GM21447 (cell line): ENCODE measurements at regions not wholly inside any gene's neighbourhood (a gene's known extent, or its start where the extent isn't known, plus 50 kb on each side); places are given as distances from the start of the nearest gene placed in this dataset.
"Not testable (repeated sequence)": the region's sequence is repeated elsewhere in the genome, so short reads cannot be mapped to it uniquely, and the experiment has no call there.

Experiments used
- ATAC-seq: cut with Tn5 transposase; IDR thresholded peaks from one replicate; pipeline ENCODE4 v1.9.1; 2021; ENCODE audit not compliant: unreplicated experiment

DNA sequence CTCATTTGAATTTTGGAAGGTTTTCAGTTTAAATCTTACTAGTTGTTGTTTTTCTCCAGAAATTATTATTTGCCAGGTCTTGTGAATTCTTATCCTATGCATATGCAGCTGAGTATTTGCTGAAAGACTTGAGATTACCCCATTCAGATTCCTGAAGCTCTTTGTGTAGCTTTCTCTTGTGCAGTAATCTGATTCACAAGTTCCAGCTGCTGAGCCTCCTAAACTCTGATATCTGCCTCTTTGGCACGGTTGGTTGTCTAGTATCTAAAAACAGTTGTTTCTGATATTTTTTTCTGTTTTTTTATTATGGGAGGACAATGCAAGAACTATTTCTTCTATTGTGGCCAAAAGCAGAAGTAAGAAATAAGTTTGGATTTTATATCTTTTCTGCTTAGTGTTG, 863.9 kb upstream of the MANEA start:
- no peak for ATAC-seq

- no peak for ATAC-seq
Measured at GRCh38 chr6:94698773-94699172, 878.6 kb upstream of the MANEA start.

DNA sequence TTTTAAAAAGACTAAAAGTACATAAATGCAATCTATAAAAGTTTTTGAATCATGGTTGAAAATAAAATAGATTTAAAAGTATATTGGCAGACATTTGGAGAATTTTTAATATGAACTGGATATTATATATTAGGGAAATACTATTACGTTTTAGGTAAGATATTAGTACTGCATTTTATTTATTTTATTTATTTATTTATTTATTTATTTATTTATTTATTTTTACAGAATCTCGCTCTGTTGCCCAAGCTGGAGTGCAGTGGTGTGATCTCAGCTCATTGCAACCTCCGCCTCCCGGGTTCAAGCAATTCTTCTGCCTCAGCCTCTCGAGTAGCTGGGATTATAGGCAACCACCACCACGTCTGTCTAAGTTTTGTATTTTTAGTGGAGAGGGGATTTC, 890.1 kb upstream of the MANEA start:
- ATAC-seq, result not testable (repeated sequence)

DNA sequence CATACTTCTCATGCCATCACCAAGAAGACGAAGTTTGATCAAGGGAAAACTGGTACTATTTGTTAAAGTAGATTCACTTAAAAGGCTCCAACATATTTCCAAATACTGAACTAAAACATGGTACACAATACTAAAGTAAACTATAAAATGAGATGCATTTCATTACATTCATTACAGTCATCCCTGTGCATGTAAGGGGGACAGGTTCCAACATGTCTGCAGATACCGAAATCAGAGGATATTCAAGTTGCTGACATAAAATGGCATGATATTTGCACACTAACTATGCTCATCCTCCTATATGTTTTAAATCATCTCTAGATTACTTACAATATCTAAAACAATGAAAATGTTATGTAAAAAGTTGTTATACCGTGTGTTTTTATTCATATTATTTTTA, 893.9 kb upstream of the MANEA start:
- ATAC-seq, result no peak

DNA sequence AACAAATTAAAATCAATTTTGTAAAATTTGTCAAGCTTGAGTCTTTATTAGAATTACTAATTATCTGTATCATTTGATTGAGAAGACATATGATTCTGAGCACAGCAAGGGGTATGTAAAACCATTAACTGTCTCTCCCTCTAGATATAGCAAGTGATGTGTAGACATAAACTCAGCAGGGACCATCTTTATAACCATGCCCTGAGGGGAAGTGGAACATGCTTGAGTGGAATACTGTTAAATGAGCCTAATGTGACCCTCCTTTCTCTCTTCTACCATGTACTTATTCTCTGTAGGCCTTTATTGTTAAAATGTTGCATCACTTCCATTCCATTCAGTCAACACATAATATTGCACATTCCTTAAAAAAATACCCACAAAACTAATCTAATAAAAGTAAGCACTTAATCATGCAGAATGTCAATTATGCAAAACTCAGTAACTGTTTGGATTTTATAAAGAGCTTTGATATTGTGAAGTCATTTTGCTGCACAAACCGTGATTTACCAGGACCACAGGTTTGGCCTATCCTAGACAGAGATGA, 896.6 kb upstream of the MANEA start:
- ATAC-seq, result no peak

DNA sequence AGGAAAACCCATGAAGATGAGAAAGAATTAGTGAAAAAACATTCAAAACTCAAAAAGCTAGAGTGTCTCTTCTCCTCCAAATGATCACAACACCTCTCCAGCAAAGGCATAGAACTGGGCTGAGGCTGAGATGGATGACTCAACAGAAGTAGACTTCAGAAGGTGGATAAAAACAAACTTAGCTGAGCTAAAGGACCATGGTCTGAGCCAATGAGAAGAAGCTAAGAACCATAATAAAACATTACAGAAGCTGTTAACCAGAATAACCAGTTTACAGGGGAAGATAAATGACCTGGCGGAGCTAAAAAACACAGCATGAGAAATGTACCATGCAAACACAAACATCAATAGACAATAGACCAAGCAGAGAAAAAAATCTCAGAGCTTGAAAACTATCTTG, 904.1 kb upstream of the MANEA start:
- no peak for ATAC-seq

DNA sequence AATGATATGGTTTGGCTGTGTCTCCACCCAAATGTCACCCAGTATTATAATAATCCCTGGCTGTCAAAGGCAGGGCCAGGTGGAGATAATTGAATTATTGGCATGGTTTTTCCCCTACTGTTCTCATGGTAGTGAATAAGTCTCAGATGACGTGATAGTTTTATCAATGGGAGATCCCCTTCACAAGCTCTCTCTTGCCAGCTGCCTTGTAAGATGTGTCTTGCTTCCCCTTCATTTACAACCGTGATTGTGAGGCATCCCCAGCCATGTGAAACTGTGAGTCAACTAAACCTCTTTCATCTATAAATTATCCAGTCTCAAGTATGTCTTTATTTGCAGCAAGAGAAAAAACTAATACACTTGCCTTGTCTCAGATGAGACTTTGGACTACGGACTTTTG, 907.3 kb upstream of the MANEA start:
- ATAC-seq, result no peak

DNA sequence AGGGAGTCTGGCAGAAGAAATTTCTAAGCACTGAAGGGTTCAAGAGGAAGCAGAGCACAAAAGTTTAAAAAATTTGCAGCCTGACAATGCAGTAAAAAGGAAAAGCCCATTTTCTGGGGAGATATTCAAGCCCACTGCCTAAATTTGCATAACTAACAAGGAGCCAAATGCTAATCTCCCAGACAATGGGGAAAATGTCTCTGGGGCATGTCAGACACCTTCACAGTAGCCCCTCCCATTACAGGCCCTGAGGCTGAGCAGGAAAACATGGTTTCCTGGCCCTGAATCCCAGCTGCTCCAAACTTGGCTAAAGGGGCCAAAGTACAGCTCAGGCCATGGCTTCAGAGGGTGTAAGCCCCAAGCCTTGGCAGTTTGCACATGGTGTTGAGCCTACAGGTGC, 908.5 kb upstream of the MANEA start:
- ATAC-seq, result no peak

DNA sequence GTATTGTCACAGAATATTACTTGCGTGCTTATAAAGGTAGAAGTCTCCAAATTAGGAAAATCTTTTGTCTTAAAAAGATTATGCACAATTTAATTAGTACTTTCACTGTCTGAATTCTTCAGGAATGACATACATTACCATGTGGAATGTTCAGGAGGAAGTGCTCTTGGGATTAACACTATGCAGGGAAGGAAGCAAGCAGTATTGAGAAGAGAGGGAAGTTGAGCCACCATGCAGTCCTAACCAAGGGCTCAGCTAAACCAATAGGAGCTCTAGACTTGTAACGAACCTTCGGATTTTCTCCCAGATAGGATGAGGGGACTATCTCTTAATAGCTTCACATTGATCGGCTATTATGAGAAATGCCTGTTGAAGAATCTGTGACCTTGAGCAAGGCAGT, 918.4 kb upstream of the MANEA start:
- no peak for ATAC-seq

- ATAC-seq, result no peak
Measured at GRCh38 chr6:94651239-94651638, 926.1 kb upstream of the MANEA start.

- no peak for ATAC-seq
Measured at GRCh38 chr6:94645191-94645590, 932.1 kb upstream of the MANEA start.

DNA sequence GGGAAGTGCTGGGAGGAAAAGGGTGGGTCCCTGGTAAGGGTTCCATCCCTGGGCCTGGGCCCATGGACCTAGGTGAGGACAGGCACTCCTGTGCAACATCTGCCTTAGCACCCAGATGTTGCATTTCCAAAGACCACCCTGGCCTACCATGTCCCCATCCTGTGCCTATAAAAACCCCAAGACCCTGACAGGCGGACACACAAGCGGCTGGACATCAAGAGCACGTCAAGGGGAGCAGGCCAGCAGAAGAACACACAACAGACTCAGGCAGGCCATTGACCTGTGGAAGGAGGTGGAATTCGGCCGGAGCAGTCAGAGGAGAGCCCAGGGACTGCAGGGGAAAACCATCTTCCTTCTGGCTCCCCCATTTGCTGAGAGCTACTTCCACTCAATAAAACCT, 937.8 kb upstream of the MANEA start:
- no peak for ATAC-seq

DNA sequence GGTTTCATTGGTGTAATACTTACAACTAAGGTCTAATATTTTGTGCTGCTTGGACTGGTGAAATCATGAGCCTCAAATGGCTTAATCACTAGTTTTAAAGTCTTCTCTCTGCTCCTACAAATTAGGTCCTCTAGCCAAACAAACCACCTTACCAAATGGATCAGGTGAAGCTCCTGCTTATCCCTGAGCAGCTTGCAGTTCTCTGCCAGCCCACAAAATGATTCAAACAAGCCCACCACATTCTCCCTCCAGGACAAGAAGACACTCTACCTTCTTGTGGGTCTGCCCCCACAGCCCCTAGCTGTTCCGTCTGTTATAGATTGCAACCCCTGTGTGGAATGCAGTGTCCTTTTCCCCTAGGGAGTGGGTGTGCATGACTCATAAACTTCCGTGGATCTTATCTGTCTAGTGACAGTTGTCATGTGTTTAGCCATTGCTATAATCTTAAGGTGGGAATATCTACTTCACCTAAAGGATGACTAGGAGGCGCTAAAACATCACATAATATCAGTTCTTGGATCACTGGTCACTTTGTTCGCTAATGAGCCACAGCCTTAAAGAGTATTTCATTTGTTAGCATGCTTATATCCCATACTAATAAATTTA, 940.5 kb upstream of the MANEA start:
- ATAC-seq, result no peak

GRCh38 chr6:94623586-94623985, 953.7 kb upstream of the MANEA start:
- ATAC-seq, result no peak

DNA sequence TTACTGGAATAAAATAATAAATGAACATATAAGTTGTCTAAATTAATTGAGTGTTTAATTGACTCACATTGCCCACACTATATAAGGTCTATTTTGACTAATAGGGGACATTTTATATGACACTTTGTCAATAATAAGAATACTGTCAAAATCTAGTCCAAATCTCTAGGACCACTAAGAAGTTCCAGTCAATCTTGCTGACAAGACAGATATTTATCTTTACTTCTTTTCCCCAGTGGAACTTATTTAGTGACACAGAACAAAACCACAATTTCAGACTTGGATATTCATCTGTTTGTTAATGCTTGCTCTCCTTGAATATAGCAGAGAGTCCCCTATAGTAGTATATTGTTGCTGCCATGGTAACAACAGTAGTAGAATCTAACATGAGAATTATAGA, 954.6 kb upstream of the MANEA start:
- ATAC-seq, result no peak

GRCh38 chr6:94600636-94601035, 976.7 kb upstream of the MANEA start:
- no peak for ATAC-seq

GRCh38 chr6:94597487-94597886, 979.8 kb upstream of the MANEA start:
- ATAC-seq, result no peak

- no peak for ATAC-seq
Measured at GRCh38 chr6:94590416-94590815, 986.9 kb upstream of the MANEA start.

- no peak for ATAC-seq
Measured at GRCh38 chr6:94588301-94588700, 989.0 kb upstream of the MANEA start.

DNA sequence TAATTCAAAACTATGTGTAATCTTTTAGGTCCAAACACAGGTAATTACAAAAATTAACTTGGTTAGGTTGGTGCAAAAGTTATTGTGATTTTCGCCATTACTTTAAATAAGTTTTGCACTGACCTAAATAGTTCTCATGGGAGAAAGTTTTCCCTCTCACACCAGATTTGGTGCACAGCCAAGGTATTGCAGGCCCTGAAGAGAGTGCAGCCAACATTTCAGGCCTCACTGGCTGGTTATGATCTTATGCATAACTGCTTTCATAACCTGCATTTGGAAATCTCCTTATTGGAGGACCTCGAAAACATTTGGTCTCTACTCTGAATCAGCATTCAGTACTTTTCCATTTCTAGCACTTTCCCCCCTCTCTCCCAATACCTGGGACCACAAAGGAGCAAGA, 993.1 kb upstream of the MANEA start:
- no peak for ATAC-seq

GRCh38 chr6:94570581-94570980, 1006.8 kb upstream of the MANEA start:
- no peak for ATAC-seq

GRCh38 chr6:94562846-94563245, 1014.5 kb upstream of the MANEA start:
- ATAC-seq, result no peak

DNA sequence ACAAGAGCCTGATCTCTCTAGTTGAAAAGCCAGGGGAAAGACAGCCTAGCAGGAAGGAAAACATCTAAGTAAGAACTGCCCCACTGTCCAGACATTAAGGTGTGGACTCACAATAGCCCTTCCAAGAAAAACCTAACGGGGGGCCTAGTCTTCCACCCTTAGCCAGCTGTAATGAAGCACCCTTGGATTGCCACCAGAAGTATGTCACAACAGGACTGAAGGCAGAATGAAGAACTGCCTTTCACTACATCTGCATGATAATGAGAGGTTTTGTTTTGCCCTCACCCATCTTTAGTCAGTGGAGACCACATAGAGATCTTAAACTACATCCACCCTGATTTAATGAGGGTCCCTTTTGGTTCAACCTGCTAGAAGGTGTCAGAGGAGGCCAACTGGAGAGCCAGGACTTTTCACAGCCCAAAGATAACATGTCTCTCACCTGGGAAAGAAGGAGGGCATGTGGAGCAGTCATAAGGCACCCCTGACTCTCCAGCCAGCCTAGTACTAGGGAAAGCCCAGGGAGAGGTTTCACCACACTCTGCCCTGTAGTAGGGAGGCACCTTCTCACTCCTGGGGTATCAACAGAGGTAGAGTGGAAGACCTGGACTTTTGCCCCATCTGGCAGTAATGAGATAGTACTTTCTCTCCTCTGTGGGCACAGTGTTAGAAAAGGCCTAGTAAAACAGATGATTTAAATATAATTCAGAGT, 1017.4 kb upstream of the MANEA start:
- ATAC-seq, result no peak
